Upper lobe of left lung (tissue), 4 donors: ENCODE measurements at regions not wholly inside any gene's neighbourhood (a gene's known extent, or its start where the extent isn't known, plus 50 kb on each side); places are given as distances from the start of the nearest gene placed in this dataset.

ENCODE experiments used
- CTCF ChIP-seq, 6 experiments: fragments of 450-650 bp in 4 of 6; fragments of 200-600 bp in 2 of 6; sonication (generic) in 2 of 6; IDR thresholded peaks; one replicate each; pipeline ENCODE4 v1.5.1; 2016 to 2019; ENCODE audit warnings: antibody characterized with exemption in 6 of 6
- EP300 ChIP-seq, 4 donors: sonication (generic); formaldehyde crosslinking; IDR thresholded peaks; one replicate each; pipeline ENCODE4 v1.5.1; 2017; ENCODE audit warnings: antibody characterized with exemption in 4 of 4, control low read depth in 2 of 4
- POLR2A ChIP-seq, 4 donors: fragments of 450-650 bp; IDR thresholded peaks; one replicate each; pipeline ENCODE4 v1.5.1; 2016 to 2017; ENCODE audit warnings: antibody characterized with exemption in 4 of 4, mild to moderate bottlenecking in 2 of 4
- POLR2AphosphoS5 ChIP-seq, 2 donors: sonication (generic); formaldehyde crosslinking; IDR thresholded peaks; one replicate each; pipeline ENCODE4 v1.5.1; 2017; ENCODE audit warnings: antibody characterized with exemption in 2 of 2

- TF ChIP-seq CTCF (IDR thresholded peaks at IDR 0.05) (no peak), POLR2AphosphoS5 (IDR thresholded peaks at IDR 0.05) (no peak), POLR2A (IDR thresholded peaks at IDR 0.05) (no peak), EP300 (IDR thresholded peaks at IDR 0.05) (no peak)
These were observed 204.8 kb upstream of the TCERG1L start for GRCh38 chr10:131516285-131516684.
